SK-N-MC (cell line): ENCODE measurements at regions not wholly inside any gene's neighbourhood (a gene's known extent, or its start where the extent isn't known, plus 50 kb on each side); places are given as distances from the start of the nearest gene placed in this dataset.

Experiments used
- EZH2 ChIP-seq: fragments of 200-600 bp; sonication (generic); IDR thresholded peaks from one replicate; pipeline ENCODE4 v1.6.1; 2017; ENCODE audit warnings: antibody characterized with exemption
- POLR2AphosphoS5 ChIP-seq: IDR thresholded peaks from 2 replicates; pipeline ENCODE4 v1.6.1; 2012; ENCODE audit warnings: mild to moderate bottlenecking, low read depth, low read length, borderline replicate concordance

- TF ChIP-seq EZH2: no peak
- no peak for TF ChIP-seq POLR2AphosphoS5
Measured at GRCh38 chr17:33513769-33514168, 220.7 kb upstream of the ASIC2 start.
